B cell (primary cell): ENCODE measurements at regions not wholly inside any gene's neighbourhood (a gene's known extent, or its start where the extent isn't known, plus 50 kb on each side); places are given as distances from the start of the nearest gene placed in this dataset.

Experiments
- ATAC-seq: fragments of 200-7000 bp; cut with Tn5 transposase; one replicate; pipeline ENCODE4 v1.10.0; 2021; ENCODE audit warnings: low read depth, mild to moderate bottlenecking, moderate number of reproducible peaks, moderate library complexity
- CTCF ChIA-PET: fragments of 350-600 bp; sonication (Branson Sonifier 250); formaldehyde crosslinking; loops from one replicate; lab custom pipeline; 2021; ENCODE audit warnings: antibody characterized with exemption, inconsistent platforms; lab: Charles Lee
- POLR2A ChIA-PET: fragments of 350-600 bp; sonication (Branson Sonifier 250); formaldehyde crosslinking; loops from one replicate; lab custom pipeline; 2021; ENCODE audit warnings: antibody characterized with exemption; lab: Charles Lee
- DNase-seq: peaks from one replicate; pipeline ENCODE4 v3.0.0; 2013
- H2AFZ ChIP-seq: 2 replicates; pipeline ENCODE4 v1.6.1; 2012; ENCODE audit warnings: mild to moderate bottlenecking, low read depth, low read length; ENCODE audit not compliant: insufficient read depth, poor library complexity, severe bottlenecking
- H3K27ac ChIP-seq, 2 donors: 1 replicate in 1 of 2; 2 replicates in 1 of 2; pipeline ENCODE4 v1.5.1; 2012 to 2013; ENCODE audit warnings: low read length in 2 of 2, mild to moderate bottlenecking in 2 of 2, moderate library complexity in 1 of 2
- H3K27me3 ChIP-seq, 4 experiments: fragments of 200-600 bp in 1 of 4; sonication (generic) in 1 of 4; replicated peaks in 1 of 4; 1 replicate in 2 of 4; 2 replicates in 2 of 4; pipeline versions ENCODE4 v1.6.1 to v1.7.0; 2013 to 2016; ENCODE audit warnings: low read length in 3 of 4, mild to moderate bottlenecking in 2 of 4, mixed read lengths in 1 of 4, moderate library complexity in 1 of 4; ENCODE audit not compliant: insufficient read depth in 4 of 4, control insufficient read depth in 3 of 4; ENCODE audit errors: control extremely low read depth in 1 of 4
- H3K36me3 ChIP-seq, 2 experiments: replicated peaks in 1 of 2; 1 replicate in 1 of 2; 2 replicates in 1 of 2; pipeline versions ENCODE4 v1.6.1 to v1.7.1; 2013; ENCODE audit warnings: low read length in 1 of 2; ENCODE audit not compliant: insufficient read depth in 2 of 2, control insufficient read depth in 1 of 2; ENCODE audit errors: control extremely low read depth in 1 of 2, extremely low read depth in 1 of 2
- H3K4me1 ChIP-seq, 2 donors: fragments of 200-600 bp in 1 of 2; sonication (generic) in 1 of 2; 1 replicate in 1 of 2; 2 replicates in 1 of 2; pipeline versions ENCODE4 v1.5.1 to v1.6.1; 2013 to 2017; ENCODE audit warnings: low read length in 2 of 2; ENCODE audit not compliant: control insufficient read depth in 2 of 2, insufficient read depth in 2 of 2
- H3K4me2 ChIP-seq: replicated peaks from 2 replicates; pipeline ENCODE3; 2012; ENCODE audit warnings: mild to moderate bottlenecking, low read depth, low read length; ENCODE audit not compliant: poor library complexity, severe bottlenecking
- H3K4me3 ChIP-seq, 5 experiments: fragments of 200-600 bp in 1 of 5; sonication (generic) in 1 of 5; 1 replicate in 3 of 5; 2 replicates in 2 of 5; pipeline versions ENCODE4 v1.5.1 to v1.7.0; 2011 to 2016; ENCODE audit warnings: low read length in 4 of 5, mild to moderate bottlenecking in 4 of 5, low read depth in 2 of 5, control low read depth in 1 of 5, moderate library complexity in 1 of 5; ENCODE audit not compliant: insufficient read depth in 1 of 5; ENCODE audit errors: control extremely low read depth in 1 of 5, extremely low read depth in 1 of 5
- H3K79me2 ChIP-seq: fragments of 200-600 bp; sonication (generic); one replicate; pipeline ENCODE4 v1.6.0; 2016; ENCODE audit warnings: low read length; ENCODE audit not compliant: control insufficient read depth, insufficient read depth
- H3K9ac ChIP-seq: fragments of 200-600 bp; sonication (generic); 2 replicates; pipeline ENCODE4 v1.6.1; 2017; ENCODE audit warnings: mild to moderate bottlenecking, low read length, moderate library complexity
- H3K9me3 ChIP-seq, 3 donors: one replicate each; pipeline versions ENCODE4 v1.6.1 to v1.7.1; 2013; ENCODE audit warnings: low read length in 2 of 3; ENCODE audit not compliant: control insufficient read depth in 2 of 3, insufficient read depth in 1 of 3; ENCODE audit errors: control extremely low read depth in 1 of 3
- H4K20me1 ChIP-seq: 2 replicates; pipeline ENCODE4 v1.6.0; 2012; ENCODE audit warnings: mild to moderate bottlenecking, low read length; ENCODE audit not compliant: insufficient read depth, control insufficient read depth, poor library complexity, severe bottlenecking
- H3K27ac Mint-ChIP-seq: one replicate; pipeline ENCODE4 v1.8.0; 2021; ENCODE audit warnings: mixed read lengths
- H3K27me3 Mint-ChIP-seq: one replicate; pipeline ENCODE4 v1.8.0; 2021; ENCODE audit warnings: mixed read lengths
- H3K4me1 Mint-ChIP-seq: one replicate; pipeline ENCODE4 v1.8.0; 2021; ENCODE audit warnings: mixed read lengths
- H3K4me3 Mint-ChIP-seq: one replicate; pipeline ENCODE4 v1.8.0; 2021; ENCODE audit warnings: mixed read lengths
- H3K9me3 Mint-ChIP-seq: one replicate; pipeline ENCODE4 v1.8.0; 2022; ENCODE audit warnings: mixed read lengths; ENCODE audit not compliant: insufficient read depth
- EZH2 ChIP-seq: IDR thresholded peaks from 2 replicates; pipeline ENCODE4 v1.6.1; 2012; ENCODE audit warnings: borderline replicate concordance, low read depth, mild to moderate bottlenecking, moderate library complexity, low read length; ENCODE audit not compliant: insufficient read depth, poor library complexity, severe bottlenecking
- WGBS: methylation state at CpG from one replicate; pipeline ENCODE4 v1.1.5; 2013; ENCODE audit warnings: missing lambda C conversion rate; ENCODE audit not compliant: insufficient coverage; 5-methylcytosine and 5-hydroxymethylcytosine counted together
- intact Hi-C: fragments of 100-400 bp; cut with micrococcal nuclease; formaldehyde crosslinking; loops from one replicate; pipeline ENCODE4 v1.10.0; 2022
- TF ChIP-seq, protein P1 (sequence below): fragments of 200-600 bp; IDR thresholded peaks from one replicate; pipeline ENCODE4 v1.8.0; 2022; ENCODE audit warnings: antibody characterized with exemption, mild to moderate bottlenecking

DNA sequence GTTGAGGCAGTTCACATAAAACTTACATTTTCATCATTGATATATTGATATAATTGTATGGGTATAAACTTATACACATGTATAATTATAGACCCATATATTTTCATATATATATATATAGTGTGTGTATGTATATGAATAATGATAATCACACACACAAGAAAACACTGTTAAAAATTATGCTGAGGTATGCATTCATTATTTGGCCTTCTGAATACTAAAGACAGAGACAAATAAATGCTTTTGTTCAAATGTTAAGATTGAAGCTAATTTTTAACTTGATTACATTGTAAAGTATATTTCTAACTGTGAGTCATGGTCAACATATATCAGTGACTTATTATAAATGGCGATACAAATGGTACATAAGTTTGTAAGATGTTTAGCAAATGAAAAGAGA is 888.8 kb downstream of the OTOL1 start:
- no peak overlapping the region for H3K27ac ChIP-seq
- H4K20me1 ChIP-seq = no peaks in the 10 kb centered on the region
- no peaks in the 10 kb centered on the region for H3K36me3 ChIP-seq
- WGBS = no CpG with 5 or more reads among the region's 1 CpG
- H3K4me3 ChIP-seq = no peak overlapping the region
- H3K79me2 ChIP-seq = no peaks in the 10 kb centered on the region
- H3K27ac Mint-ChIP-seq = no peak overlapping the region
- no peak overlapping the region for H2AFZ ChIP-seq
- intact Hi-C loops = no loop called here
- no peak overlapping the region for H3K4me2 ChIP-seq
- no peaks in the 10 kb centered on the region for H3K4me1 ChIP-seq
- no peaks in the 10 kb centered on the region for H3K27me3 ChIP-seq
- ATAC-seq = no peak
- H3K4me1 Mint-ChIP-seq = no peaks in the 10 kb centered on the region
- no peak overlapping the region for H3K9ac ChIP-seq
- TF ChIP-seq, protein P1, sequence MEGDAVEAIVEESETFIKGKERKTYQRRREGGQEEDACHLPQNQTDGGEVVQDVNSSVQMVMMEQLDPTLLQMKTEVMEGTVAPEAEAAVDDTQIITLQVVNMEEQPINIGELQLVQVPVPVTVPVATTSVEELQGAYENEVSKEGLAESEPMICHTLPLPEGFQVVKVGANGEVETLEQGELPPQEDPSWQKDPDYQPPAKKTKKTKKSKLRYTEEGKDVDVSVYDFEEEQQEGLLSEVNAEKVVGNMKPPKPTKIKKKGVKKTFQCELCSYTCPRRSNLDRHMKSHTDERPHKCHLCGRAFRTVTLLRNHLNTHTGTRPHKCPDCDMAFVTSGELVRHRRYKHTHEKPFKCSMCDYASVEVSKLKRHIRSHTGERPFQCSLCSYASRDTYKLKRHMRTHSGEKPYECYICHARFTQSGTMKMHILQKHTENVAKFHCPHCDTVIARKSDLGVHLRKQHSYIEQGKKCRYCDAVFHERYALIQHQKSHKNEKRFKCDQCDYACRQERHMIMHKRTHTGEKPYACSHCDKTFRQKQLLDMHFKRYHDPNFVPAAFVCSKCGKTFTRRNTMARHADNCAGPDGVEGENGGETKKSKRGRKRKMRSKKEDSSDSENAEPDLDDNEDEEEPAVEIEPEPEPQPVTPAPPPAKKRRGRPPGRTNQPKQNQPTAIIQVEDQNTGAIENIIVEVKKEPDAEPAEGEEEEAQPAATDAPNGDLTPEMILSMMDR = no peak
- TF ChIP-seq EZH2 = no peak
- CTCF ChIA-PET = no interaction called here
- DNase-seq = no peak
- POLR2A ChIA-PET = no interaction called here
- no peak overlapping the region for H3K4me3 Mint-ChIP-seq
- peaks cover 0 to 2% (median 0%) of the 10 kb centered on the region in 3 donors for H3K9me3 ChIP-seq
- no peaks in the 10 kb centered on the region for H3K9me3 Mint-ChIP-seq
- no peaks in the 10 kb centered on the region for H3K27me3 Mint-ChIP-seq

DNA sequence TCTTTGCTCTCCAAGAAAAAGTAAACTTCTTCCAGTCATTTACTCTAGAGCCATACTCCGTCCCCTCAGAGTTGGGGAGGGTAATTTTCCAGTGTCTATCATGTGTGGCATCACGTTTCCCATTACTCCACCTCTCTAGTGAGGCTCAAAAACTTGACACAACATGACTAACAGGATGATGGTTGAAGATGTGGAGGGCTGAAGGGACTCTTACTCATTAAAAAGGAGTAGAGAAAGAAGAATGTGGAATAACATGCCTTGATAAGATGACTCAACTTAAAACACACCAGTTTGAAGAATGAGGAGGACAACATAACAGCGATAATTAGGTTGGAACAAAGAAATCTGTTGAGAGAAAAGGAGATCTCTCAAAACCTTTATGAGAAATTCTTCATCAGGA is 894.3 kb downstream of the OTOL1 start:
- Histone ChIP-seq H3K9ac (no peak overlapping the region), H3K36me3 (no peaks in the 10 kb centered on the region), H3K27me3 (no peaks in the 10 kb centered on the region), H3K9me3 (no peaks in the 10 kb centered on the region), H3K4me3 (no peak overlapping the region), H3K79me2 (no peaks in the 10 kb centered on the region), H3K27ac (no peak overlapping the region), H3K4me1 (no peaks in the 10 kb centered on the region), H2AFZ (no peak overlapping the region), H4K20me1 (no peaks in the 10 kb centered on the region), H3K4me2 (no peak overlapping the region)
- ATAC-seq (no peak), DNase-seq (no peak)
- Mint-ChIP-seq H3K9me3 (no peaks in the 10 kb centered on the region), H3K27me3 (no peaks in the 10 kb centered on the region), H3K4me1 (no peaks in the 10 kb centered on the region), H3K27ac (no peak overlapping the region), H3K4me3 (no peak overlapping the region)
- POLR2A ChIA-PET = no interaction called here
- intact Hi-C loops = no loop called here
- CTCF ChIA-PET = no interaction called here
- no CpG with 5 or more reads among the region's 3 CpGs for whole genome bisulfite sequencing
- TF ChIP-seq, protein P1 = no peak
- no peak for TF ChIP-seq EZH2
